Naive thymus-derived CD8-positive, alpha-beta T cell (primary cell): ENCODE measurements at regions not wholly inside any gene's neighbourhood (a gene's known extent, or its start where the extent isn't known, plus 50 kb on each side); places are given as distances from the start of the nearest gene placed in this dataset.
"Not testable (repeated sequence)": the region's sequence is repeated elsewhere in the genome, so short reads cannot be mapped to it uniquely, and the experiment has no call there.

ENCODE experiments used
- ATAC-seq, 2 donors: fragments of 150-1000 bp; cut with Tn5 transposase in 1 of 2; sonication (Bioruptor Pico), chemical (Tn5 transposase) in 1 of 2; 1 replicate in 1 of 2; 2 replicates in 1 of 2; pipeline ENCODE4 v1.10.0; 2021; ENCODE audit warnings: mild to moderate bottlenecking in 2 of 2, moderate library complexity in 2 of 2
- POLR2A ChIA-PET: fragments of 350-600 bp; sonication (Branson Sonifier 250); formaldehyde crosslinking; loops from one replicate; lab custom pipeline; 2021; ENCODE audit warnings: antibody characterized with exemption; lab: Charles Lee
- DNase-seq, 10 donors: peaks; one replicate each; pipeline versions ENCODE4 v3.0.0 to v3.0.0-alpha.2; 2020 to 2022
- H3K27ac Mint-ChIP-seq, 10 donors: one replicate each; pipeline ENCODE4 v1.8.0; 2020 to 2022; ENCODE audit warnings: mild to moderate bottlenecking in 10 of 10, mixed read lengths in 10 of 10, moderate library complexity in 4 of 10, inconsistent platforms in 1 of 10
- H3K27me3 Mint-ChIP-seq, 5 donors: one replicate each; pipeline ENCODE4 v1.8.0; 2021 to 2022; ENCODE audit warnings: mixed read lengths in 5 of 5
- H3K36me3 Mint-ChIP-seq, 3 donors: one replicate each; pipeline ENCODE4 v1.8.0; 2020 to 2022; ENCODE audit warnings: mixed read lengths in 3 of 3, mild to moderate bottlenecking in 2 of 3, inconsistent platforms in 1 of 3
- H3K4me1 Mint-ChIP-seq, 4 donors: one replicate each; pipeline ENCODE4 v1.8.0; 2021 to 2022; ENCODE audit warnings: mixed read lengths in 4 of 4
- H3K4me3 Mint-ChIP-seq, 10 donors: one replicate each; pipeline ENCODE4 v1.8.0; 2020 to 2022; ENCODE audit warnings: mild to moderate bottlenecking in 10 of 10, mixed read lengths in 10 of 10, moderate library complexity in 6 of 10, inconsistent platforms in 1 of 10
- H3K9me3 Mint-ChIP-seq, 9 donors: one replicate each; pipeline ENCODE4 v1.8.0; 2020 to 2022; ENCODE audit warnings: mixed read lengths in 9 of 9, mild to moderate bottlenecking in 3 of 9, inconsistent platforms in 1 of 9, moderate library complexity in 1 of 9

DNA sequence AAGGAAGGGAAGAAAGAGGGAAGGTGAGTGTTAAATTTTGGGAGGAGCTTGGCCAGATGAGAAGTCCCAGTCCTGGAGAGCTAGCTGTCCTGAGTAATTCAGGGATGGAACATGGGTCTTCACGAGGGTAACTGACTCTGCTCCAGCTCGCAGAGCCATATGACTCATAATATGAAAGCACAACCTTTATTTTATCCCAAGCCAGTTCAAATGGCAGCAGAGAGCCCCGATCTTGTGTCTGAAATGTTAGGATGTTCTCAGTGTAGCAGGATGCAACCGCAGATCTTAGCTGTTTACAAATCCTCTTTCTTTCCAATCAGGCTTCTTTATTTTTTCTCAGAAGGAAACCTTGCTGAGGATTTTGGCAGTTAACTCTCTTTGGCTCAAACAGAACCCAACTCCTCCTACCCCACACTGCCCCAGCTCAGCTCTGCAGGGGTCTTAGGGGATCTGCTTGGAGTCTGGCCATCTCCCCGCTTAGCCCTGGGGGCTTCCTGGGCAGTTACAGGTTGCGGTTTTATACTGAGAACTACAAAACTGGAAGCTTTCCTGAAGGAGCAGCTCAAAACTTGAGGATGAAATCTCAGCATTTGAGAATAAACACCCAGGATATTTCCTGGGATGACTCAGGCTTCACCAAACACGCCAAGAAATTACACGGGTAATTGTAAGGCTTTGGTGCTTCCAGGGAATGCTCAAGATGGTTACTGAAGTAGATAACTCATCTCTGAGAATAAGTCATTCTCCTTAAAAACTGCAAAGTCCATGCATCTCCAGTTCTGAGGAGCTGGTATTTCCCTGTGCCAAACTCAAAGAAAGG lies 92.5 kb downstream of the VCPKMT start:
- H3K27me3 Mint-ChIP-seq, result no peaks in the 10 kb centered on the region

GRCh38 chr14:50025073-50025472 lies 91.3 kb downstream of the VCPKMT start:
- peaks cover 18 to 20% (median 19%) of the 10 kb centered on the region in 4 donors for H3K4me1 Mint-ChIP-seq
- H3K27ac Mint-ChIP-seq, result peak overlapping the region in 1 of 10 donors; percentile 29
- H3K4me3 Mint-ChIP-seq, result no peak overlapping the region
- no peak for DNase-seq
- POLR2A ChIA-PET, result interaction anchor here (0.9 to 1.1 kb wide), 2 partner anchors 9 to 17 kb away, joined by 4 read pairs; no protein-coding TSS in a partner anchor
- no peaks in the 10 kb centered on the region for H3K27me3 Mint-ChIP-seq
- H3K9me3 Mint-ChIP-seq, result peaks cover 0 to 11% (median 6%) of the 10 kb centered on the region in 9 donors
- no peak for ATAC-seq
- peaks cover 19 to 27% (median 26%) of the 10 kb centered on the region in 3 donors for H3K36me3 Mint-ChIP-seq

More for the DNA sequence above, 92.5 kb downstream of the VCPKMT start:
- no peak overlapping the region for H3K4me3 Mint-ChIP-seq
- ATAC-seq (no peak), DNase-seq (no peak)
- H3K36me3 Mint-ChIP-seq, result peaks cover 22 to 32% (median 23%) of the 10 kb centered on the region in 3 donors
- POLR2A ChIA-PET, result interaction anchor here (0.5 to 1.5 kb wide), 5 partner anchors 7 to 222 kb away, joined by 3 to 4 read pairs (median 3); no protein-coding TSS in a partner anchor
- H3K9me3 Mint-ChIP-seq, result peaks cover 0 to 16% (median 6%) of the 10 kb centered on the region in 9 donors
- H3K27ac Mint-ChIP-seq, result peak overlapping the region in 2 of 10 donors; percentile 40 to 53
- peaks cover 15 to 26% (median 19%) of the 10 kb centered on the region in 4 donors for H3K4me1 Mint-ChIP-seq

DNA sequence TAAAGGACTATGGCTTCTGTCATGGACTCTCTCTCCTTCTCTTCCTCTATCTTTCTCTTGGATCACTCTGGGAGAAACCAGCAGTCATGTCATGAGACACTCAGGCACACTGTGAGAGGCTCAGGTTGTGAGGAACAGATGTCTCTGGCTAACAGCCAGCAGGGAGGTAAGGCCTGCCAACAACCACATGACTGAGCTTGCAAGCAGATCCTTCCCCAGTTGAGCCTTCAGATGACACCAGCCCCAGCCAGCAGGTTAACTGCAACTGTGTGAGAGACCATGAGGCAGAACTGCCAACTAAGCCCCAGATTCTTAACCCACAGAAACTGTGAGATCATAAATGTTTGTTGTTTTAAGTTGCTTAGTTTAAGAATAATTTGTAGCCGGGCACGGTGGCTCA lies 90.6 kb downstream of the VCPKMT start:
- peaks cover 18 to 20% (median 18%) of the 10 kb centered on the region in 4 donors for H3K4me1 Mint-ChIP-seq
- H3K9me3 Mint-ChIP-seq, result peaks cover 0 to 7% (median 5%) of the 10 kb centered on the region in 9 donors
- no peak for DNase-seq
- no peak for ATAC-seq
- no peak overlapping the region for H3K27ac Mint-ChIP-seq
- peaks cover 14 to 27% (median 26%) of the 10 kb centered on the region in 3 donors for H3K36me3 Mint-ChIP-seq
- no peaks in the 10 kb centered on the region for H3K27me3 Mint-ChIP-seq
- H3K4me3 Mint-ChIP-seq, result no peak overlapping the region
- POLR2A ChIA-PET, result interaction anchor here (0.9 to 1.0 kb wide), 2 partner anchors 18 to 36 kb away, joined by 4 read pairs; no protein-coding TSS in a partner anchor

GRCh38 chr14:50026396-50026795 lies 90.0 kb downstream of the VCPKMT start:
- H3K27me3 Mint-ChIP-seq, result no peaks in the 10 kb centered on the region
- H3K27ac Mint-ChIP-seq, result no peak overlapping the region
- H3K4me1 Mint-ChIP-seq, result peaks cover 16 to 21% (median 18%) of the 10 kb centered on the region in 4 donors
- DNase-seq, result no peak
- no peak for ATAC-seq
- H3K36me3 Mint-ChIP-seq, result peaks cover 13 to 32% (median 28%) of the 10 kb centered on the region in 3 donors
- H3K9me3 Mint-ChIP-seq, result peaks cover 0 to 7% (median 5%) of the 10 kb centered on the region in 9 donors
- peak overlapping the region in 1 of 10 donors; percentile 34 for H3K4me3 Mint-ChIP-seq
- POLR2A ChIA-PET, result interaction anchor here (0.6 to 1.2 kb wide), 5 partner anchors 12 to 55 kb away, joined by 3 to 4 read pairs (median 3); no protein-coding TSS in a partner anchor

GRCh38 chr14:50027816-50028215 lies 88.6 kb downstream of the VCPKMT start:
- POLR2A ChIA-PET, result interaction anchor here (1.2 to 1.4 kb wide), 3 partner anchors 10 to 165 kb away, joined by 4 read pairs; no protein-coding TSS in a partner anchor
- H3K27me3 Mint-ChIP-seq, result no peaks in the 10 kb centered on the region
- H3K9me3 Mint-ChIP-seq, result peaks cover 0 to 7% (median 5%) of the 10 kb centered on the region in 9 donors
- ATAC-seq (no peak), DNase-seq (no peak)
- peak overlapping the region in 5 of 10 donors; percentile 3 to 77 (median 44) for H3K27ac Mint-ChIP-seq
- H3K4me1 Mint-ChIP-seq, result peaks cover 9 to 21% (median 16%) of the 10 kb centered on the region in 4 donors
- H3K4me3 Mint-ChIP-seq, result no peak overlapping the region
- H3K36me3 Mint-ChIP-seq, result peaks cover 13 to 34% (median 33%) of the 10 kb centered on the region in 3 donors

DNA sequence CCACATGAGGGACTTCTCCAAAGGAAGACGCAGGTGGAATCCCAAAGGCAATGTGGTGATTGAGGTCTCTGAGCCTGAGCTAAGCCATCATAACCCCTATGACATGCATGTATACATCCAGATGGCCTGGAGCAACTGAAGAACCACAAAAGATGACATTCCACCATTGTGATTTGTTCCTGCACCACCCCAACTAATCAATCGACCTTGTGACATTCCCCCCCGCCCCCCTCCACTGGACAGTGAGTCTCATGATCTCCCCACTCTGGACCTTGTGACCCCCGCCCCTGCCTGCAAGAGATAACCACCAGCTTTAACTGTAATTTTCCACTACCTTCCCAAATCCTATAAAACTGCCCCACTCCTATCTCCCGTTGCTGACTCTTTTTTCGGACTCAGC lies 87.9 kb downstream of the VCPKMT start:
- POLR2A ChIA-PET, result interaction anchor here (0.5 to 1.2 kb wide), 2 partner anchors 65 to 166 kb away, joined by 3 to 4 read pairs; no protein-coding TSS in a partner anchor
- peaks cover 13 to 34% (median 32%) of the 10 kb centered on the region in 3 donors for H3K36me3 Mint-ChIP-seq
- peak overlapping the region in 3 of 10 donors; percentile 54 to 83 (median 57) for H3K27ac Mint-ChIP-seq
- H3K4me1 Mint-ChIP-seq, result peaks cover 9 to 19% (median 16%) of the 10 kb centered on the region in 4 donors
- DNase-seq (no peak), ATAC-seq (no peak)
- H3K27me3 Mint-ChIP-seq, result no peaks in the 10 kb centered on the region
- H3K9me3 Mint-ChIP-seq, result peaks cover 0 to 7% (median 5%) of the 10 kb centered on the region in 9 donors
- H3K4me3 Mint-ChIP-seq, result no peak overlapping the region

GRCh38 chr14:50030036-50030435 lies 86.3 kb downstream of the VCPKMT start:
- POLR2A ChIA-PET, result no interaction called here
- H3K9me3 Mint-ChIP-seq, result peaks cover 0 to 7% (median 5%) of the 10 kb centered on the region in 9 donors
- peaks cover 18 to 27% (median 19%) of the 10 kb centered on the region in 4 donors for H3K4me1 Mint-ChIP-seq
- peaks cover 13 to 38% (median 33%) of the 10 kb centered on the region in 3 donors for H3K36me3 Mint-ChIP-seq
- H3K27ac Mint-ChIP-seq, result peak overlapping the region in 4 of 10 donors; percentile 14 to 54 (median 38)
- no peaks in the 10 kb centered on the region for H3K27me3 Mint-ChIP-seq
- no peak for ATAC-seq
- no peak overlapping the region for H3K4me3 Mint-ChIP-seq
- no peak for DNase-seq

DNA sequence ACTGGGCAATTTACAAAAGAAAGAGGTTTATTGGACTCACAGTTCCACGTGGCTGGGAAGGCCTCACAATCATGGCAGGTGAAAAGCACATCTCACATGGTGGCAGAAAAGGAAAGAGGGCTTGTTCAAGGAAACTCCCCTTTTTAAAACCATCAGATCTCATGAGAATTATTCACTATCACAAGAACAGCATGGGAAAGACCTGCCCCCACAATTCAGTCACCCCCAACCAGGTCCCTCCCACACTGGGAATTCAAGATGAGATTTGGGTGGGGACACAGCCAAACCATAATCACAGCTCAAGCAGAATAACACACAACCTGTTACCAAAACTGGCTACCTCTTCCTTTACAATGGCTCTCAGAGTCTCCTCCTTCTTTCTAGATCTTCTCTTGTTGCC lies 85.5 kb downstream of the VCPKMT start:
- POLR2A ChIA-PET, H3K4me3 Mint-ChIP-seq, H3K9me3 Mint-ChIP-seq, ATAC-seq, DNase-seq, H3K27me3 Mint-ChIP-seq: not testable (repeated sequence)
- peaks cover 5 to 34% (median 25%) of the 10 kb centered on the region in 3 donors for H3K36me3 Mint-ChIP-seq
- peaks cover 16 to 27% (median 20%) of the 10 kb centered on the region in 4 donors for H3K4me1 Mint-ChIP-seq
- peak overlapping the region in 5 of 10 donors; percentile 0 to 85 (median 50) for H3K27ac Mint-ChIP-seq

- Mint-ChIP-seq H3K27me3 (no peaks in the 10 kb centered on the region), H3K27ac (peak overlapping the region in 3 of 10 donors; percentile 0 to 85 (median 40))
Measured at GRCh38 chr14:50031602-50032313, 84.6 kb downstream of the VCPKMT start.

DNA sequence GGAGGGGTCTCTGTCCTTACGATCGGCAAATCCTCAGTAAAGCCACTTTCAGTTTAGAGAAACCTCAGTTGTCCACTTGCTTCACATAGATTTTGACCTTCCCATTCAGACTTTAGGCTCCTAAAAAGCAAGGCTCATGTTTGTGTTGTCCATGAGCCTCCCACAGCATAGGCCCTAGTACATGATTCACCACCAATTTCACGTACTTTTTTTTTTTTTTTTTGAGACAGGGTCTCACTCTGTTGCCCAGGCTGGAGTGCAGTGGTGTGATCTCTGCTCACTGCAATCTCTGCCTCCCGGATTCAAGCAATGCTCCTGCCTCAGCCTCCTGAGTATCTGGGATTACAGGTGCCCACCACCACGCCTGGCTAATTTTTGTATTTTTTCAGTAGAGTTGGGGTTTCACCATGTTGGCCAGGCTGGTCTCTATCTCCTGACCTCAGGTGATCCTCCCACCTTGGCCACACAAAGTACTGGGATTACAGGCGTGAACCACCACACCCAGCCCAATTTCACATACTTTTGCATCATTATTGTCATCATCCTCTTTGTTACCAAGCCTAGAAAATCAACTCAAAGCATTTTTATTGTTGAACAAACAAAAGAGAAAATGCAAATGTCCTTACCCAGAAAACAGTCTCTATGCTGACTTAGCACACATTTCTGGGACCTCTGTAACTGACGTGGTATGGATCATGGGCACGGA lies 83.8 kb downstream of the VCPKMT start:
- H3K9me3 Mint-ChIP-seq, DNase-seq, H3K4me3 Mint-ChIP-seq, ATAC-seq, H3K27me3 Mint-ChIP-seq: not testable (repeated sequence)
- Mint-ChIP-seq H3K36me3 (peaks cover 9 to 49% (median 26%) of the 10 kb centered on the region in 3 donors), H3K27ac (peak overlapping the region in 2 of 10 donors; percentile 13 to 14), H3K4me1 (peaks cover 16 to 27% (median 23%) of the 10 kb centered on the region in 4 donors)
- POLR2A ChIA-PET, result interaction anchor here (0.7 kb wide), 1 partner anchor 30 kb away, joined by 3 read pairs; no protein-coding TSS in a partner anchor

More at GRCh38 chr14:50031602-50032313, 84.6 kb downstream of the VCPKMT start:
- POLR2A ChIA-PET, result interaction anchor here (0.6 kb wide), 1 partner anchor 170 kb away, joined by 3 read pairs; no protein-coding TSS in a partner anchor
- H3K9me3 Mint-ChIP-seq, result no peaks in the 10 kb centered on the region
- ATAC-seq, result no peak
- H3K4me3 Mint-ChIP-seq, result no peak overlapping the region
- H3K36me3 Mint-ChIP-seq, result peaks cover 5 to 42% (median 24%) of the 10 kb centered on the region in 3 donors
- DNase-seq, result no peak
- peaks cover 16 to 27% (median 20%) of the 10 kb centered on the region in 4 donors for H3K4me1 Mint-ChIP-seq

DNA sequence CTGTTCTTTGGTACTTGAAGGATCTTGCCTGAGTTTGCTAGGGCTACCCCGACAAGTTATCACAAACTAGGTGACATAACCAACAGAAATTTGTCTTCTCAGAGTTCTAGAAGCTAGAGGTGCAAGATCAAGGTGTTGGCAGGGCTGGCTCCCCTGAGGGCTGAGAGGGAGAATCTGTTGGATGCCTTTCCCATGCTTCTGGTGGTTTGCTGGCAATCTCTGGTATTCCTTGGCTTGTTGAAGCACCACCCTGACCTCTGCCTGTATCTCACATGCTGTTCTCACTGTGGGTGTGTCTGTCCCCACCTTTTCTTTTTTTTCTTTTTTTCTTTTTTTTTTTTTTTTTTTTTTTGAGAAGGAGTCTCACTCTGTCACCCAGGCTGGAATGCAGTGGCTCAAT lies 81.2 kb downstream of the VCPKMT start:
- no peaks in the 10 kb centered on the region for H3K9me3 Mint-ChIP-seq
- peak overlapping the region in 1 of 10 donors; percentile 14 for H3K27ac Mint-ChIP-seq
- no peak for DNase-seq
- no peaks in the 10 kb centered on the region for H3K27me3 Mint-ChIP-seq
- no peak overlapping the region for H3K4me3 Mint-ChIP-seq
- peaks cover 9 to 54% (median 37%) of the 10 kb centered on the region in 3 donors for H3K36me3 Mint-ChIP-seq
- POLR2A ChIA-PET, result interaction anchor here (0.7 to 1.7 kb wide), 3 partner anchors 18 to 81 kb away, joined by 3 to 7 read pairs (median 4); partner anchors contain the start of gene VCPKMT
- ATAC-seq, result no peak
- peaks cover 19 to 46% (median 41%) of the 10 kb centered on the region in 4 donors for H3K4me1 Mint-ChIP-seq
